ENCODE measurements at regions not wholly inside any gene's neighbourhood (a gene's known extent, or its start where the extent isn't known, plus 50 kb on each side); places are given as distances from the start of the nearest gene placed in this dataset.
"Not testable (repeated sequence)": the region's sequence is repeated elsewhere in the genome, so short reads cannot be mapped to it uniquely, and the experiment has no call there.

DNA sequence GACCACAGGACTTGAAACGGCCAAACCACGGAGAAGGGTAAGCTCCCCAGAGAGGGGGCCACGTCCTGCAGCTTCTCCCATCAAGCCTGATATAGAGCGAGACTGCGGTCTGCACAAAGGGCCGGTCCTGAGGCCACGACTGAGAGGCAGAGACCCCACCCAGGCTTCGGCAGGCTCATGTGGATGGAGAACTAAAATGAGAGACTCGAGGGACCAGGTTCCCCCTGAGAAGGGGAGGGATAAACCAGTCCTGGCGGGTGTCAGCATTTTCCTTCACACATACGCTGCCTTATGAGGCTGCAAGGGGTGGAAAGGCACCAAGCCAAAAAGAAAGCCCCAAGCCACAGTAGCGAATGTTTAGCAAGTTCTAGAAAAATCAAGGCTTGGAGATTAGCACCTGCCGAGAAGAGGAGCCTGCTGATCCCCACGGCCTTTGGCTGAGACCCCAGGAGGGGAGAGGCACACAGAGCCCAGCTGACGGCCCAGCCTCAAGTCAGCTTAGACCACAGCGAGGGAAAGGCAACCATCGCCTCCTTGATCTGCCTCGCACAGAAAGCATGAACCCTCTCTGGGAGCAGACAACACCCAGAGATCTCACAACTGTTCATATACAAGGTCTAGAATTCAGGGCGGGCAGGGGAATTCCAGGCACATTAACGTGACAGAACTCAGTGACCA, 92.6 kb upstream of the RNF32 start:
- no peak for DNase-seq

DNA sequence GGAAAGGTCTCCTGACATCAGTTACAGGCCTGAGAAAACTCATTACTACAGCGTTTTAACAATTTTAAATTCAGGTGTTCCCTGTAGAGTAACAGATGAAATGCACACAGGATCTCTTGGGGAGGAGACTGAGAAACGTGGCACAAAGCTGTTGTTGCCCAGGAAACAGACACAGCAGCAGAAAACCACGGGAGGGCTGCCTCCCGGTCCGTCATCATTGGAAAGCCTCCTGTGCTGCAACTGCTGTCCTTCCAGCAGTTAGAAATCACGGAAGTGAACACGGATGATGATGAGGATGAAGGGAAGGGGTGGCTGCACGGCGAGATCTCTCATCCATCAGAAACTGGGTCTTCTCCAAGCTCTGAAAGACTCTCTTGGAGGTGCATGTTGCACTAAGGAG, 94.6 kb upstream of the RNF32 start:
- DNase-seq = peak in 15 of 51 donors; percentile 2 to 47 (median 21)

DNA sequence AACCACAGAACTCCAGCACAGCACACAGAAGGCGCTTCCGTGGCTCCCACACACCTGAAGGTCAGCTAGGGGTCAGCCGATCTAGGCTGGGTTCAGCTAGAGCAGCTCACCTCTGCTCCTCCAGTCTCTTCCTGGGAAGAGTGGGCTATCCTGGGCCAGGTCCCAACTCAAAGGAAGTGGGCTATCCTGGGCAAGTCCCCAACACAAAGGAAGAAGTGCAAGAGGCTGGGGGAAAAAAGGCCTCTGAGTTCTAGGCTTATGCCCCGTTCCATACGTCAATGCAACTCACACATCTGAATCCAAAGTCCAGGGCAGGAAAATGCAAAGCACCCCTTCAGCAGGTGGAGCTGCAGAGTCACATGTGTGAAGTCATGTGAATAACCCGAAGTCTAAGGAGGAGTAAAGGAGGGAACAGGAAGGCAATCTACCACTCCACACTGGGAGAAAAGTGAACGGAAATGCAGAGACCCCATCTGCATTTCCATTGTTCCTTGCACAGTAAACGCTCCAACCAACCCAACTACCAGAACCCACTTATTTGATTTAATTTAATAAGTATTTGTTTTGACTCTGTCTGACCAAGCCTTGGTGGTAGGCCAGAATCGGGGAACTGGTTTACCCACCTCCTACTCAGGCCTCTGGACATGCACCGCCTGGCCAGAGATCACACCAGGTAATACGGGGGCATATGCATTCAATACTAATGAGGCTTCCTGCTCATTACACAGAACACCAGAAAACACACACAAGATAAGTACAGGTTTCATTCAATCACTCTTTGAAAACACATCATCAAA, 95.5 kb upstream of the RNF32 start:
- DNase-seq = no peak

DNA sequence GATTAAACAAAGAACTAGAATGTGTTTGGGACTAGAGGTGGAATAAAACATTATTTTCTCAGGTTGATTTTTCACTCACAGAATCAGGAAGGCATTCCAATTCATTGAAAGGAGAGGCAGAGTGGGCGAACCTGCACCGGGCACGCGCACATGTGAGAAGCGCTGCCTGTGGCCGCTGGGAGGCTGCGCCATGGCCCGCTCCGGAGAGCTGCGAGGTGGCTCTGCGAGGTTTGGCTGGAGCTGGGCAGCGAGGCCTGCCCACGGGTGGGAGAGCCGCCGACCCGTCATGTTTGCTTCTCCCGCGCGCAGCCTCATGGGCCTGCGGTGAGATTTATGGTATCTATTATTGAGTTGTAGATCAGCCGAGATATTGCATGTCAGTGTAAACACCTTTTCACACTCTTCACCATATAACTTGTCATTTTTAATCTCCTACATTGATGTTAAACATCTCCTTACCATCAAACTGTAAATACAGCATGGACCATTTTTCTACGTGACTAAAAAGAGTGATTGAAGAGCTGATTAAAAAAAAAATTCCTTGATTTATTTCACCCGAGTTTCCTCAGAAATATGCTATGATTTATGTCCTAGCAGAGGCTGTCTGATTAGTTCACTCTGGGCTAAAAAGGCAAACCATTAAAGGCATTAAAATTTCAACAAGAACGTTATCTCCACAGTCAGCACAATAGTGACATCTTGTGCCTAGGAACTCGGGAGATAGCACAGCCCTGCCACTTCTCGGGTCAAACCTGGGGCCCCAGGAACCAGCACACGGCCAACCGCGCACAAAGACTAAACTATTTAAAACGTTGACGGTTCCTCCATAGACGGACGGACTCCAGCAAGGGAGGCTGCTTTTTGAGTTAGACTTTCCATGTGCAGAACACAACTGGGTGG, 96.6 kb upstream of the RNF32 start:
- DNase-seq = no peak

DNA sequence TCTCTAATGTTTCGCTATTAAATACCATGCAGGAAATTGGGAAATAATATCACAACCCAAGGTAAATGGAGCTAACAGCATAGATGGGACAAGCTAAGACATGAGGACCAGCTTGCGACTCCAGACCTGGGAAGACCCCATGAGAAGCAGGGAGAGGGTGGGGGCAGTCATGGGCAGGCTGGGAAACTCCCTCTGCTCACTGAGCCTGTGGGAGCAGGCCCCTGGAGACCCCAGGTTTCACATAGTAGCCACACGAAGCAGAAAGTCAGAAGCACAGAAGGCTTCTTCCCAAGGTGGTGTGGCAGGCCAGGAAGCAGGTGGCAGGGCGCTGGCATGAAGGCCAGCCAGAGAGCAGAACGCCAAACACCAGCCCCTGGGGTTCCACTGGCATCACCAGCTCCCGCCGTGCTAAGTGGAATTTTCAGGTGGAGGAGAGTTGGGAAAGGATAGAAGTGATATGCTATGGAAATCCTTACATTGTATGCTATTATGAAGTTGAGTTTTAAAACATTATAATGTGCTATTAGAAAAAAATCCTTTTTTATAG, 99.9 kb upstream of the RNF32 start:
- DNase-seq = no peak

DNA sequence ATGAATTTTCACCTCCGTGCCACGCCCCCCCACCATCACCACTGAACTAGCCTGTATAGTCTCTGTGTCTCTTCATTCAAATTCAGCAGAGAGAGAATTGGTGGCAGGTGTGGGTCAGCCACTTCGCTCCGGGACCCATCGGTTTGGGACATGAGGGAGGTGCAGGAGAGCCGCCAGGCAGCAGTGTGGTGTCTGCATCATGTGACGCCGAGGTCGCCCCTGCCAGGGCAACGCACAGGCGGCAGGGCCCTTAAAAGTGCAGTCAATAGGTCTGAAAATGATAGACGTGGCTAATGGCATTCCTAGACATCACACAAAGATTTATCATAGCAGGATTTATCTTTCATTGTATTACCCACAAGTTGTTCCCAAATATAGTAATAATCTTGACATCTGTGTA, 100.6 kb upstream of the RNF32 start:
- DNase-seq = no peak

DNA sequence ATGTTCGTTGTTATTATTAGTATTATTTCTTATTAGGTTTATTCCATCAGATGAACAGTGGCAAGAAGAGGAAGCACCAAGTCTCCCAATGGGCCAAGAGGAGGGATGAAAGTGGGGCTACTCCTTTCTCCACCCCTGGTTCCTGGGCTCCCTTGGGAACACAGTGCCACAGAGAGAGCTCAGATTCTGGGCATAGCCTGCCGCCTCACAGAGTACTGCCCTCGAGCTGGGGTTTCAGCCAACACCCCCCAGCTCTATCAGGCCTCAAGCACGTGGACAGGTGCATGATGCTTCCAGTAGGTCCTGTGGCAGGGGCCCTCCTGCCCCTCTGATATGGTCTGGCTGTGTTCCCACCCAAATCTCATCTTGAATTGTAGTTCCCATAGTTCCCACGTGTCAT, 103.6 kb upstream of the RNF32 start:
- DNase-seq = no peak

DNA sequence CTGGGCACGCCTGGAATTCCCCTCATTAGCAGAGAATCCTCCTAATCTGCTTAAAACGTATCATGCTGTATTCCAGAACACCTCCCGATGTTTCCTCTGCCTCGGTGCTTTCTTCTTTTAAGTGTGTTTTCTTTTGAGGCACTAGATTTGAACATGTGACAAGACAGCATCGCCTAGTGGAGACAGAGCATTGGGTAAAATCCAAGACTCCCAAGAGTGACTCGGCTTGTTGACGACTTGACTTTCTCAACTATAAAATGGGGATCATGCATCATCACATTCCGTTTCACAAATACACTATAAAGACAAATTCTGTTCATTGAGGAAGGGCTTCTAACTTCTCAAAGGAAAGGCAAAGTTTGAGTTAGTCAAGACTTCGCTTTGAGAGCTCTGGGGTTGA, 105.6 kb upstream of the RNF32 start:
- no peak for DNase-seq

DNA sequence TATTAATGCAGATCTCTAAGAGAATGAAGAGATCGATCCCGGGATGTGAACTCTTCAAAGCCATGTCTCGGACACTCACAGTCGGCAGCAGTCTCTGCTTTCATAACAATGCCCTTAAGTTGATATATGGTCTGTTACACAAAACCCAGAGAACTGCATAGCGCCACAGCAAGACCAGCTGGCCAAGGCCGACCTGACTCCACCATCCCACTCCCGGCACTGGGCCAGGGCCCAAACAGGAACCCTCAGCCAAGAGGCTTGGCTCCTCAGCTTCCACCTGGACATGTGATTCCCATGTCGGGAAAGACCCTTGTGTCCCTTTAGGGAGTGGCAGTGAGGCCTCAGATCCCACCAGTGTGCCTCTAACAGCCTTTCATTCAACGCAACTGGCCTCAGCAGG, 106.6 kb upstream of the RNF32 start:
- no peak for DNase-seq

DNA sequence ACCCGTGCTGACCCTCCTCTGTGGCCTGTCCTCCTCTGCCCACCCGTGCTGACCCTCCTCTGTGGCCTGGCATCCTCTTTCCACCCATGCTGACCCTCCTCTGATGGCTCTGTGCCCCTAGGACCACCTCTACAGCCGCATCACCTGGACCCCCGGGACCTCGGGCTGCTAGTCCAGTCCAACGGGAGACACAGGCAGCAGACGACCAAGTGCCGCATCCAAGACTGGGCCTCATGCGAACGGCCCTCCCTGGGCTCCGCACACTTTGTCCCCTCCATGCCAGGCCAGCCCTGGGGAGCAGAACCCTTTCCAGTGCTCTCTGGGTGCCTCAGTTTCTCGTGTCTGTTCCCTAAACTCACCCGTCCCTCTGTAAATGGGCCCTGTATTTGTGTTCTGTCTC, 107.2 kb upstream of the RNF32 start:
- DNase-seq = no peak

DNA sequence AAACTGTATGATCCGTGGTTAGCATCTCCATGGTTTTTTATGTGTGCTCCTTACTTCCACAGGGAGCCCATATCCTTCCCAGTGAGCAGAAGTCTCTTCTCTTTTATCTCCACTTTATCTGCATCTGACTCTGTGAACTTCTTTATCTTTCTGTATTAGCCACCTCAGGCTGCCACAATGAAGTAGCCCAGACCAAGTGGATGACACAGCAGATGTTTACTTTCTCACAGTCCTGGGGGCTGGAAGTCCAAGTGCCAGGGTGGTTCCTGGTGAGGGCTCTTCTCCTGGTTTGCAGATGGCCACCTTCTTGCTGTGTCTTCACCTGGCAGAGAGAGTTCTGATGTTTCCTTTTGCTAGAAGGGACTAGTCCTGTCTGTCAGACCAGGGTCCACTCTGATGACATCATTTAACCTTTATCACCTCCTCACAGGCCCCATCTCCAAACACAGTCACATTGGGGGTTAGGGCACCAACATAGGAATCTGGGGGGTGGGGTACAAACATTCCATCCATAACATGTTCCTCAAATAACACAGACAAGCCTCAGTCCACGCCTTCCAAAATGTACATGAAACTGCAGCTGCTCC, 108.5 kb upstream of the RNF32 start:
- no peak for DNase-seq

DNA sequence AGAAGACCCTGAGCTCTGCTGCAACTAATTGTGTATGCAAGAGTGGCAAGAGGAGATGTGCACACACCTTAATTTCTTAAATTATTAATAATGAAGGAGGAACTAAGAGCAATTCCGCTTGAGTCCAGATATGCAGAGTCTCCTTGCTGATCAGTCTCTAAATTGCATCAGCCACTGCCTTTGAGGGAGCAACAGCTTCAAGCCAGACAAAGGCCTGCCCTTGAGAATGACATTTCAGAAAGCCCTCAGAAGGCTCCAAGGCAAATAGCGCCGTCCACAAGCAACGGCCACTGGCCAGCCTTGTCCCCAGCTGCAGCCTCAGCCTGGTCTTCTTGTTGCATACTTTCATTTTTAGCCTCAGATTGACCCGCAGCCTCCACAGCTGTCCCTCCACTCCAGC, 110.6 kb upstream of the RNF32 start:
- no peak for DNase-seq

DNA sequence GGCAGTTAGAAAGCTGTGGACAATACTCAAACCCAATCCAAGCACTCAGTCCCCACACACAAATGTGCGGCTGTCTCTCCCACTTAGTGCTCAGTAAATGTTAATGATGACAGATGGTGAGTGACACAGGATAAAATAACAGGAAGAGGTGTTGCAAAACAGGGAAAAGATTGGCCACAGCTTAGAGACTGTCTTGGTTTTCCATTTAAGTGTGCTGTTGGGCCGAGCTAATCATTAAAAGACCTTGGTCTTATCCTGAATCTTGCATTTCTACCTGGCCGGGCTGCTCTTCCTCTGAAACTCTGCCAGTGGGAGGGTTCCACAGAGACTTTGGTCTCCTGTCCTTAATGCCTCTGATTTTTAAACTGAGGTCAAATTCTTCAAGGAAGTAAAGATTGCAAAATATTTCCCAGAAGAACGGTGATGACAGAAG, 113.1 kb upstream of the RNF32 start:
- DNase-seq = no peak

DNA sequence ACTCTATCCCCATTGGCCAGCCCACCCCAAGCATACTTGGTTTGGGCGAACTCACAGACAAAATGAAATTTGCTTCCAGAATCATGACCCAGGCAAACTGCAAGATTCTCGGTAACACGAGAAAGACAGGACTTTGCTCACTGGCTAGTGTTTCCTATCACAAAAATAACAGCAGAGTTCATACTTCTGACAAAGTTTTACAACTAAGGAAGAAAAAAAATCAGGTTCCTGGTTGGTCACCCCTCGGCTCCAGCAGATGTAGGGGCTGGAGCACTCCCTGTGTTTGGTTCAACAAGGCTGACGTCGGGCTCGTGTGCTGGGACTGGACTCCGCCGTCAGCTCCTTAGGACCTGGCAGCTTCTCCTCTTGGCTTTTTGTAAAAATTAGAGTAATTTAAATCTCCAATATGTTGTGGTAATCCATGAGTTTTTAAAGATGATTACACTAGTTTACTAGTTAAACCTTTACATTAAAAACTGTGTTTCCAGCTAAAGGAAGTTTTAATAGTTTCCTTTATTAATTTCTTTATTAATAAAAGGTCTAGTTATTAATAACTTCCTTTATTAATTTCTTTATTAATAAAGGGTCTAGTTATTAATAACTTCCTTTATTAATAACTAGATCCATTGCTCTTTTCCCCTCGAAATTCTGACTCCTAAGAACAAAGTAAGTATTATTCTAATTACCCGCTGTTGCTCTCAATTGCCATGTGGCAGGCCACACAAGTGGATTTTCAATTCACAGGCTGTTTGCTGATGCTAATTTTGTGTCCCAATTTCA, 115.6 kb upstream of the RNF32 start:
- DNase-seq = no peak

DNA sequence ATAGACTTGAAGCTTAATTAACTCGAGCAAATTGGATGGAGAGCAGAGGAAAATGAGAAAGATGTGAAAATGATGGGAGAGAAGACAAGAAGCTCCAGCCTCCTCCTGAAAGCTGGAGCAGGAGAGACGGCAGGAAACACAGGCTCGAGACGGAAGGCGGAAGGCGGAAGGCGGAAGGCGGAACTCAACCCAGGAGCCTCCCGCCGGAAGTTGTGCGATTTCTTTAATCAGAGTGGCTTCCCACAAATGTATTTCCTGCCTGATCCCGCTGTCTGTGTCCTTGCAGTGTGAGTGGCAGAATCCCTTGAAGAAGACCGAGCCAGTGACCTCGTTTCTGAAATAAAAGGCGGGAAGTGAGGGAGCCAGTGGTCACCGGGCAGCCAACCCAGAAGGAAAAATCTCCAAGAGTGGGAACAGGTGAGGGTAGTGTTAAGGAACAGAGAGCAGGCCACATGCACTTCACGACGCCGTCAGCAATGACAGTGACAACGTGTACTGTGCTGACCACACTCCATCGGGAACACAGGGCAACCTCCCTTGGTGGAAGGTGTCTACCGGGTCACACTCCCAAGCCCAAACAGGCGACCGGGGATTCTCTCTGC, 117.0 kb upstream of the RNF32 start:
- no peak for DNase-seq

DNA sequence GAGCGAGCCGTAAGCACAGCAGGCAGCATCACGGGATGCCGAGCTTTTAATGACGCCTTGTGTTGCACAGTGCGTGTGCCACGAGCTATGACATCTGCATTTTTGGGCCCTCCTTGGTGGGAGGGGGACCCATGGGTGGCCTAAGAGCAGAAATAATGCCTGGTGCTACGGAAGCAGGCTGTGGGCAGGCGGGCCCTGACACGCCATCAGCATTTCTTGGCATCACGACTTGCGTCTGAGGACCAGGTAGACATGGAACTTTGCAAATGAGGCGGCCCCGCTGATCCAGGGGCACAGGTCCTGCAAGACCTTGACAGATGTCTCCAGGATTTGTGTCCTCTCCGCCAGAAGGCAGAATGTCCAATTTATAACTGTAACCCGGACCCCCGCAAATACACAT, 117.8 kb upstream of the RNF32 start:
- no peak for DNase-seq

DNA sequence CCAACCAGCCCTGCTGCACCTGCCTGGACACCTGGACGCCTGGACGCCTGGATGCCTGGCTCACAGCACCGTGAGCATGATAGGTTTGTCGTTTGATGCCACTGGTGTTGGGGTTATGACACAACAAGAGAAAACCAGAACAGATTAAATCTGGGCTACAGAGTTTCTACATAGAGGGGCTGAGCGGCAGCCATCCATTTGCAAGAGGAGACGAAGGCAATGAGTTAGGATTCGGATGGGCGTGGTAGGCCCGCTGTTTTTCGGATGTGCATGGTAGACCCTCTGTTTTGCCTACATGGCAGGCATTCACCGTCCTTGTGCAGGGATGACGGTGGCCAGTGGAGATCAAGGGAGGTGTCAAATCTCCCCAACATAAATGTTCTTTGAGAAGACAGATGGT, 121.5 kb upstream of the RNF32 start:
- DNase-seq = no peak

DNA sequence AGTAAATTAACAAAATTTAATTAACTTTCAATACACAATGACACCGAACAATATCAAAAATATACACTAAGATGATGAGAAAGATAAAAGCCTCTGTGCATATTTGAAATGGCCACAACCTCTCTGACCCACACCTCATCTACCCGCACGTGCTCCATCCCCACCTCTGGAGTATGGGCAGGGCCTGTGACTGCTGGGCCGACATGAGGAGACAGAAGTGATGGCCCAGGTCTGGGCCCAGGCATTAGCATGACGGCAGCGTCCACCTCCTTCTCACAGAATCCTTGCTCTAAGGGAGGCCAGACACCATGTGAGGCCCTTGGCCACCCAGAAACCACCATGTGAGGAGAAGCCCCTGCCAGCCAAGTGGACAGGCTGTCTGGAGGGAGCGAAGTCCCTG, 122.1 kb upstream of the RNF32 start:
- no peak for DNase-seq

DNA sequence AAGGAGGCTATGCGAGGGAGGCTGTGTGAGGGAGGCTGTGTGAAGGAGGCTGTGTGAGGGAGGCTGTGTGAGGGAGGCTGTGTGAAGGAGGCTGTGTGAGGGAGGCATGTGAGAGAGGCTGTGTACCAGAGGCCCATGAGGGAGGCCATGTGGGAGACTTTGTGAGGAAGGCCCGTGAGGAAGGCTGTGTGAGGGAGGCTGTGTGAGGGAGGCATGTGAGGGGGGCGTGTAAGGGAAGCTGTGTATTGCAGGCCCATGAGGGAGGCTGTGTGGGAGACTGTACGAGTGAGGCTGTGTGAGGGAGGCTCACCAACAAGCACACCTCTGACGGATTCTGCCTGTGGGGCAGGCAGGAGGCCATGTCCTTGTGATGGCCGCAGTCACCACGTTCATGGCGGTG, 122.7 kb upstream of the RNF32 start:
- DNase-seq = not testable (repeated sequence)

DNA sequence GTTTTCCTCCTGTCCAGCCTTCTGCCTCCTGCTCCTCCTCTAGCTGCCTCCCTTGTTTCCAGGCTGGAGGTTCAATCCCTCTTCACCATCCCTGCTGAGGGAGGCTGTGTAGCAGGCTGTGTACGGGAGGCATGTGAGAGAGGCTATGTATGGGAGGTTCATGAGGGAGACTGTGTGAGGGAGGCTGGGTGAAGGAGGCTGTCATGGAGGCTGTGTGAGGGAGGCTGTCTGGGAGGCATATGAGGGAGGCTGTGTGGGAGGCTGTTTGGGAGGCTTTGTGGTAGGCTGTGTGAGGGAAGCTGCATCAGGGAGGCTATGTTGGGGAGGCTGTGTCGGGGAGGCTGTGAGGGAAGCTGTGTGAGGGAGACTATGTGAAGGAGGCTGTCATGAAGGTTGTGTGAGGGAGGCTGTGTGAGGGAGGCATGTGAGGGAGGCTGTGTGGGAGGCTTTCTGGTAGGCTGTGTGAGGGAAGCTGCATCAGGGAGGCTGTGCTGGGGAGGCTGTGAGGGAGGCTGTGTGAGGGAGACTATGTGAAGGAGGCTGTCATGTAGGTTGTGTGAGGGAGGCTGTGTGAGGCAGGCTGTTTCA, 123.7 kb upstream of the RNF32 start:
- no peak for DNase-seq
